ENCODE measurements at regions not wholly inside any gene's neighbourhood (a gene's known extent, or its start where the extent isn't known, plus 50 kb on each side); places are given as distances from the start of the nearest gene placed in this dataset.

GRCh38 chr3:181076558-181076957 lies 87.0 kb upstream of the DNAJC19 start:
- Histone ChIP-seq H3K36me3 (replicated peaks in 1 of 2) (no peaks in the 10 kb centered on the region), H3K4me3 (no peak overlapping the region), H3K9me3 (replicated peaks in 1 of 3) (no peaks in the 10 kb centered on the region), H3K27me3 (no peaks in the 10 kb centered on the region), H3K27ac (no peak overlapping the region), H3K4me1 (replicated peaks in 1 of 2) (no peaks in the 10 kb centered on the region)
- no peak for DNase-seq
- intact Hi-C loops (cut with DNase I), result no loop called here
- TF ChIP-seq POLR2A (IDR thresholded peaks at IDR 0.05) (no peak), CTCF (IDR thresholded peaks at IDR 0.05) (no peak)

GRCh38 chr3:181075098-181075497 lies 85.6 kb upstream of the DNAJC19 start:
- DNase-seq, result no peak
- no peak for TF ChIP-seq POLR2A (IDR thresholded peaks at IDR 0.05)
- no peak for TF ChIP-seq CTCF (IDR thresholded peaks at IDR 0.05)
- H3K9me3 ChIP-seq (replicated peaks in 1 of 3), result no peaks in the 10 kb centered on the region
- WGBS, 4 donors, result 67 to 100% (median 95%) methylated on average over 1 of the region's 1 CpG
- no peaks in the 10 kb centered on the region for H3K36me3 ChIP-seq (replicated peaks in 1 of 2)
- no peaks in the 10 kb centered on the region for H3K27me3 ChIP-seq
- intact Hi-C loops (cut with DNase I), result no loop called here
- H3K4me3 ChIP-seq, result no peak overlapping the region
- no peaks in the 10 kb centered on the region for H3K4me1 ChIP-seq (replicated peaks in 1 of 2)
- no peak overlapping the region for H3K27ac ChIP-seq

GRCh38 chr3:181066143-181067087 lies 76.9 kb upstream of the DNAJC19 start:
- Histone ChIP-seq H3K4me3 (no peak overlapping the region), H3K4me1 (replicated peaks in 1 of 2) (no peaks in the 10 kb centered on the region), H3K36me3 (replicated peaks in 1 of 2) (no peaks in the 10 kb centered on the region), H3K27ac (no peak overlapping the region), H3K9me3 (replicated peaks in 1 of 3) (no peaks in the 10 kb centered on the region), H3K27me3 (no peaks in the 10 kb centered on the region)
- TF ChIP-seq CTCF (IDR thresholded peaks at IDR 0.05), result no peak
- no peak for TF ChIP-seq POLR2A (IDR thresholded peaks at IDR 0.05)
- no peak for DNase-seq
- WGBS, 4 donors, result 53 to 61% (median 55%) methylated on average over 4 of the region's 4 CpGs
- intact Hi-C loops (cut with DNase I), result no loop called here

- WGBS, 4 donors, result 67 to 76% (median 72%) methylated on average over 4 of the region's 4 CpGs
- intact Hi-C loops (cut with DNase I), result no loop called here
- no peak for DNase-seq
- no peaks in the 10 kb centered on the region for H3K9me3 ChIP-seq (replicated peaks in 1 of 3)
- H3K36me3 ChIP-seq (replicated peaks in 1 of 2), result no peaks in the 10 kb centered on the region
- no peak overlapping the region for H3K27ac ChIP-seq
- TF ChIP-seq CTCF (IDR thresholded peaks at IDR 0.05), result no peak
- no peak for TF ChIP-seq POLR2A (IDR thresholded peaks at IDR 0.05)
- H3K4me3 ChIP-seq, result no peak overlapping the region
- no peaks in the 10 kb centered on the region for H3K4me1 ChIP-seq (replicated peaks in 1 of 2)
- H3K27me3 ChIP-seq, result no peaks in the 10 kb centered on the region
Measured at GRCh38 chr3:181056136-181056732, 66.7 kb upstream of the DNAJC19 start.

Measured in adrenal gland (tissue), 9 donors.